HG02938 (cell line): ENCODE measurements at regions not wholly inside any gene's neighbourhood (a gene's known extent, or its start where the extent isn't known, plus 50 kb on each side); places are given as distances from the start of the nearest gene placed in this dataset.
A peak's percentile ranks its signal among the peaks of the same experiment; 100 is the strongest.

Experiments used
- ATAC-seq: cut with Tn5 transposase; IDR thresholded peaks from one replicate; pipeline ENCODE4 v1.9.1; 2021; ENCODE audit warnings: mild to moderate bottlenecking, moderate library complexity; ENCODE audit not compliant: unreplicated experiment

- no peak for ATAC-seq
Observed at GRCh38 chr2:44825702-44826101, 115.8 kb upstream of the SIX3 start.

- ATAC-seq = no peak
Observed at GRCh38 chr2:44826601-44827000, 114.9 kb upstream of the SIX3 start.

GRCh38 chr2:44829771-44830170, 111.7 kb upstream of the SIX3 start:
- ATAC-seq = no peak

GRCh38 chr2:44833171-44834069, 108.1 kb upstream of the SIX3 start:
- peak; percentile 65 for ATAC-seq

- ATAC-seq = no peak
Observed at GRCh38 chr2:44834656-44835055, 106.8 kb upstream of the SIX3 start.

GRCh38 chr2:44836174-44836573, 105.3 kb upstream of the SIX3 start:
- ATAC-seq = no peak

GRCh38 chr2:44836916-44837315, 104.6 kb upstream of the SIX3 start:
- ATAC-seq = no peak

GRCh38 chr2:44838116-44838790, 103.2 kb upstream of the SIX3 start:
- no peak for ATAC-seq

GRCh38 chr2:44839370-44839769, 102.1 kb upstream of the SIX3 start:
- ATAC-seq = no peak

- no peak for ATAC-seq
Observed at GRCh38 chr2:44839771-44840502, 101.6 kb upstream of the SIX3 start.

- ATAC-seq = no peak
Observed at GRCh38 chr2:44840503-44840850, 101.0 kb upstream of the SIX3 start.

GRCh38 chr2:44843086-44843485, 98.4 kb upstream of the SIX3 start:
- ATAC-seq = no peak

GRCh38 chr2:44843641-44844310, 97.7 kb upstream of the SIX3 start:
- no peak for ATAC-seq

- ATAC-seq = no peak
Observed at GRCh38 chr2:44844651-44845270, 96.7 kb upstream of the SIX3 start.

GRCh38 chr2:44848026-44848425, 93.5 kb upstream of the SIX3 start:
- no peak for ATAC-seq

- ATAC-seq = no peak
Observed at GRCh38 chr2:44850016-44850415, 91.5 kb upstream of the SIX3 start.

GRCh38 chr2:44851518-44851917, 90.0 kb upstream of the SIX3 start:
- no peak for ATAC-seq

- no peak for ATAC-seq
Observed at GRCh38 chr2:44852594-44852993, 88.9 kb upstream of the SIX3 start.

GRCh38 chr2:44859337-44859736, 82.2 kb upstream of the SIX3 start:
- no peak for ATAC-seq

GRCh38 chr2:44866152-44866551, 75.3 kb upstream of the SIX3 start:
- ATAC-seq = no peak

- no peak for ATAC-seq
Observed at GRCh38 chr2:44869761-44870160, 71.7 kb upstream of the SIX3 start.
